H1 (cell line): ENCODE measurements at regions not wholly inside any gene's neighbourhood (a gene's known extent, or its start where the extent isn't known, plus 50 kb on each side); places are given as distances from the start of the nearest gene placed in this dataset.
A peak's percentile ranks its signal among the peaks of the same experiment; 100 is the strongest.

Experiments used
- CTCF ChIA-PET: fragments of 300-600 bp; sonication (Branson Sonifier 250); formaldehyde crosslinking; loops from one replicate; lab custom pipeline; 2021; ENCODE audit not compliant: partially characterized antibody; lab: Charles Lee
- POLR2A ChIA-PET: fragments of 300-600 bp; sonication (Branson Sonifier 250); formaldehyde crosslinking; loops from one replicate; lab custom pipeline; 2021; ENCODE audit warnings: inconsistent platforms; ENCODE audit not compliant: partially characterized antibody; lab: Charles Lee
- DNase-seq, 2 experiments: peaks; one replicate each; pipeline versions ENCODE4 v3.0.0 to v3.0.0-alpha.2; 2010 to 2022; ENCODE audit warnings: low spot score in 2 of 2, low read depth in 1 of 2, mixed read lengths in 1 of 2
- FAIRE-seq: peaks from 2 replicates; lab custom pipeline; 2011; peaks lifted over from hg19 to GRCh38; lab: Jason Lieb, UNC
- H2AFZ ChIP-seq: 2 replicates; pipeline ENCODE4 v1.8.1; 2012; ENCODE audit warnings: low read length, inconsistent platforms
- H2AK5ac ChIP-seq: 2 replicates; pipeline ENCODE4 v1.6.1; 2013; ENCODE audit warnings: low read depth, low read length
- H2BK120ac ChIP-seq: replicated peaks from 2 replicates; pipeline ENCODE3; 2013; ENCODE audit warnings: low read depth, low read length, inconsistent platforms
- H2BK12ac ChIP-seq: 2 replicates; pipeline ENCODE4 v1.6.1; 2013; ENCODE audit warnings: low read depth, low read length
- H2BK15ac ChIP-seq: 2 replicates; pipeline ENCODE4 v1.6.1; 2013; ENCODE audit warnings: low read length
- H2BK20ac ChIP-seq: 2 replicates; pipeline ENCODE4 v1.6.1; 2013; ENCODE audit warnings: low read length
- H2BK5ac ChIP-seq: 2 replicates; pipeline ENCODE4 v1.6.1; 2013; ENCODE audit warnings: low read depth, low read length
- H3K14ac ChIP-seq: 2 replicates; pipeline ENCODE4 v1.6.1; 2013; ENCODE audit warnings: inconsistent platforms; ENCODE audit not compliant: insufficient read length
- H3K18ac ChIP-seq: 2 replicates; pipeline ENCODE4 v1.6.1; 2013; ENCODE audit warnings: low read length; ENCODE audit errors: extremely low read depth
- H3K23ac ChIP-seq: 2 replicates; pipeline ENCODE4 v1.6.1; 2013; ENCODE audit warnings: inconsistent platforms; ENCODE audit not compliant: insufficient read length
- H3K23me2 ChIP-seq: 2 replicates; pipeline ENCODE4 v1.6.1; 2013; ENCODE audit warnings: low read depth, low read length
- H3K27ac ChIP-seq: 2 replicates; pipeline ENCODE4 v1.6.1; 2011; ENCODE audit warnings: low read depth, low read length, inconsistent platforms
- H3K27me3 ChIP-seq, 4 experiments: replicated peaks in 1 of 4; 1 replicate in 1 of 4; 2 replicates in 3 of 4; pipeline versions ENCODE4 v1.6.1 to v1.8.1; 2011 to 2013; ENCODE audit warnings: low read length in 3 of 4, mild to moderate bottlenecking in 3 of 4, inconsistent platforms in 2 of 4, mixed read lengths in 2 of 4, moderate library complexity in 1 of 4; ENCODE audit not compliant: control insufficient read depth in 3 of 4, insufficient read depth in 3 of 4; ENCODE audit errors: extremely low read depth in 1 of 4
- H3K36me3 ChIP-seq, 4 experiments: 2 replicates each; pipeline versions ENCODE4 v1.6.1 to v1.8.1; 2011 to 2013; ENCODE audit warnings: mild to moderate bottlenecking in 4 of 4, low read length in 3 of 4, moderate library complexity in 2 of 4, control low read depth in 1 of 4, inconsistent platforms in 1 of 4; ENCODE audit not compliant: insufficient read depth in 4 of 4, control insufficient read depth in 2 of 4
- H3K4ac ChIP-seq: replicated peaks from 2 replicates; pipeline ENCODE3; 2013; ENCODE audit warnings: low read length, low read depth, mixed read lengths, inconsistent platforms; ENCODE audit not compliant: insufficient read length
- H3K4me1 ChIP-seq, 4 experiments: replicated peaks in 1 of 4; 1 replicate in 1 of 4; 2 replicates in 3 of 4; pipeline versions ENCODE4 v1.6.1 to v1.8.1; 2011 to 2013; ENCODE audit warnings: low read length in 3 of 4, inconsistent platforms in 2 of 4, mixed read lengths in 1 of 4; ENCODE audit not compliant: insufficient read depth in 4 of 4, control insufficient read depth in 3 of 4
- H3K4me2 ChIP-seq, 2 experiments: 2 replicates each; pipeline versions ENCODE4 v1.6.1 to v1.8.1; 2011 to 2013; ENCODE audit warnings: low read depth in 2 of 2, low read length in 2 of 2, control low read depth in 1 of 2, inconsistent platforms in 1 of 2, mild to moderate bottlenecking in 1 of 2; ENCODE audit not compliant: insufficient read depth in 1 of 2
- H3K4me3 ChIP-seq, 4 experiments: fragments of 200-600, 300-600 bp in 1 of 4; sonication (generic), shearing (Covaris generic), sonication (Bioruptor Twin) in 1 of 4; 2 replicates each; pipeline versions ENCODE4 v1.5.1 to v1.8.1; 2011 to 2016; ENCODE audit warnings: low read length in 4 of 4, low read depth in 3 of 4, control low read depth in 2 of 4, inconsistent platforms in 2 of 4, mild to moderate bottlenecking in 2 of 4, mixed read lengths in 1 of 4, moderate library complexity in 1 of 4; ENCODE audit not compliant: insufficient read depth in 2 of 4; ENCODE audit errors: extremely low read depth in 1 of 4
- H3K56ac ChIP-seq: replicated peaks from 2 replicates; pipeline ENCODE3; 2013; ENCODE audit warnings: low read depth, mild to moderate bottlenecking, mixed read lengths, low read length, inconsistent platforms; ENCODE audit not compliant: insufficient read length
- H3K79me1 ChIP-seq: 2 replicates; pipeline ENCODE4 v1.6.1; 2013; ENCODE audit warnings: low read depth, low read length, control low read depth
- H3K79me2 ChIP-seq, 2 experiments: 2 replicates each; pipeline versions ENCODE4 v1.6.1 to v1.8.1; 2012 to 2013; ENCODE audit warnings: low read length in 2 of 2, mild to moderate bottlenecking in 2 of 2, inconsistent platforms in 1 of 2; ENCODE audit not compliant: insufficient read depth in 2 of 2, control insufficient read depth in 1 of 2
- H3K9ac ChIP-seq, 4 experiments: replicated peaks in 1 of 4; 1 replicate in 1 of 4; 2 replicates in 3 of 4; pipeline versions ENCODE4 v1.6.1 to v1.8.1; 2011 to 2013; ENCODE audit warnings: low read depth in 3 of 4, low read length in 3 of 4, control low read depth in 2 of 4, mild to moderate bottlenecking in 2 of 4, moderate library complexity in 2 of 4, inconsistent platforms in 1 of 4; ENCODE audit errors: extremely low read depth in 1 of 4
- H3K9me3 ChIP-seq, 2 experiments: 2 replicates each; pipeline versions ENCODE4 v1.6.1 to v1.8.1; 2012 to 2013; ENCODE audit warnings: mild to moderate bottlenecking in 2 of 2, moderate library complexity in 2 of 2, control low read depth in 1 of 2, inconsistent platforms in 1 of 2, low read depth in 1 of 2, low read length in 1 of 2, mixed read lengths in 1 of 2; ENCODE audit not compliant: insufficient read depth in 2 of 2
- H4K20me1 ChIP-seq, 2 experiments: replicated peaks in 1 of 2; 2 replicates each; pipeline versions ENCODE3 to v1.8.1; 2011 to 2013; ENCODE audit warnings: inconsistent platforms in 2 of 2, low read length in 2 of 2, mild to moderate bottlenecking in 1 of 2; ENCODE audit not compliant: insufficient read depth in 2 of 2, control insufficient read depth in 1 of 2
- H4K5ac ChIP-seq: 2 replicates; pipeline ENCODE4 v1.6.1; 2013; ENCODE audit warnings: low read length, low read depth, mixed read lengths, inconsistent platforms; ENCODE audit not compliant: insufficient read length
- H4K8ac ChIP-seq: 2 replicates; pipeline ENCODE4 v1.8.0; 2013; ENCODE audit warnings: mild to moderate bottlenecking, moderate library complexity, low read length, inconsistent platforms; ENCODE audit not compliant: insufficient read depth; ENCODE audit errors: extremely low read depth
- H4K91ac ChIP-seq: replicated peaks from 2 replicates; pipeline ENCODE3; 2013; ENCODE audit warnings: low read length, mixed read lengths, inconsistent platforms; ENCODE audit not compliant: insufficient read length
- BACH1 ChIP-seq: IDR thresholded peaks from 2 replicates; pipeline ENCODE4 v1.6.1; 2012; ENCODE audit warnings: low read length, improper control_type of control experiment
- CHD1 ChIP-seq: IDR thresholded peaks from 2 replicates; pipeline ENCODE4 v1.6.1; 2012; ENCODE audit warnings: low read depth, low read length, improper control_type of control experiment
- EGR1 ChIP-seq: IDR thresholded peaks from 2 replicates; pipeline ENCODE4 v1.6.1; 2011; ENCODE audit warnings: low read depth, low read length, borderline replicate concordance
- HDAC2 ChIP-seq, 2 experiments: fragments of 300-600 bp in 1 of 2; sonication (generic) in 1 of 2; IDR thresholded peaks; 2 replicates each; pipeline ENCODE4 v1.6.1; 2011 to 2012; ENCODE audit warnings: low read depth in 2 of 2, low read length in 2 of 2, mild to moderate bottlenecking in 2 of 2, moderate library complexity in 2 of 2, borderline replicate concordance in 1 of 2, inconsistent platforms in 1 of 2
- JUN ChIP-seq: IDR thresholded peaks from 2 replicates; pipeline ENCODE4 v1.6.1; 2011; ENCODE audit warnings: low read depth, mild to moderate bottlenecking, improper control_type of control experiment, low read length
- JUND ChIP-seq: IDR thresholded peaks from 2 replicates; pipeline ENCODE4 v1.6.1; 2011; ENCODE audit warnings: mild to moderate bottlenecking, improper control_type of control experiment, low read length
- KDM4A ChIP-seq: IDR thresholded peaks from one replicate; pipeline ENCODE4 v1.7.1; 2012; ENCODE audit warnings: low read depth, mild to moderate bottlenecking, moderate library complexity, low read length, inconsistent platforms; ENCODE audit not compliant: severe bottlenecking
- NANOG ChIP-seq: IDR thresholded peaks from 2 replicates; pipeline ENCODE4 v1.6.1; 2011; ENCODE audit warnings: low read length, low read depth, mild to moderate bottlenecking, inconsistent platforms; ENCODE audit not compliant: insufficient read depth, poor library complexity, severe bottlenecking
- NRF1 ChIP-seq: IDR thresholded peaks from 2 replicates; pipeline ENCODE4 v1.6.1; 2011; ENCODE audit warnings: mild to moderate bottlenecking, low read depth, low read length, improper control_type of control experiment
- RNF2 ChIP-seq: fragments of 200-900, 300-1000 bp; sonication (generic); IDR thresholded peaks from 2 replicates; pipeline ENCODE4 v1.7.1; 2016; ENCODE audit warnings: borderline replicate concordance, low read depth, mild to moderate bottlenecking, antibody characterized with exemption, low read length; ENCODE audit not compliant: poor library complexity, severe bottlenecking; ENCODE audit errors: missing control alignments
- SIX5 ChIP-seq: IDR thresholded peaks from 2 replicates; pipeline ENCODE4 v1.6.1; 2011; ENCODE audit warnings: mild to moderate bottlenecking, low read depth, low read length
- TBP ChIP-seq: IDR thresholded peaks from 2 replicates; pipeline ENCODE4 v1.6.1; 2011; ENCODE audit warnings: low read depth, low read length, improper control_type of control experiment
- YY1 ChIP-seq: IDR thresholded peaks from 2 replicates; pipeline ENCODE4 v1.6.1; 2011; ENCODE audit warnings: low read depth, mild to moderate bottlenecking, low read length
- WGBS, 2 experiments: shearing (Covaris generic) in 1 of 2; methylation state at CpG; one replicate each; pipeline versions ENCODE4 v1.1.6 to v1.1.7; 2013 to 2015; ENCODE audit warnings: low lambda C conversion rate in 2 of 2, mixed read lengths in 2 of 2, inconsistent platforms in 1 of 2, low coverage in 1 of 2, missing lambda C conversion rate in 1 of 2; ENCODE audit not compliant: insufficient replicate concordance in 2 of 2, insufficient coverage in 1 of 2, insufficient read length in 1 of 2; ENCODE audit errors: extremely low coverage in 1 of 2, missing lambda C conversion rate in 1 of 2; 5-methylcytosine and 5-hydroxymethylcytosine counted together
- TF ChIP-seq, protein P1 (sequence below): IDR thresholded peaks from 2 replicates; pipeline ENCODE4 v1.6.1; 2011; ENCODE audit warnings: low read depth, mild to moderate bottlenecking, low read length; ENCODE audit not compliant: insufficient read depth

DNA sequence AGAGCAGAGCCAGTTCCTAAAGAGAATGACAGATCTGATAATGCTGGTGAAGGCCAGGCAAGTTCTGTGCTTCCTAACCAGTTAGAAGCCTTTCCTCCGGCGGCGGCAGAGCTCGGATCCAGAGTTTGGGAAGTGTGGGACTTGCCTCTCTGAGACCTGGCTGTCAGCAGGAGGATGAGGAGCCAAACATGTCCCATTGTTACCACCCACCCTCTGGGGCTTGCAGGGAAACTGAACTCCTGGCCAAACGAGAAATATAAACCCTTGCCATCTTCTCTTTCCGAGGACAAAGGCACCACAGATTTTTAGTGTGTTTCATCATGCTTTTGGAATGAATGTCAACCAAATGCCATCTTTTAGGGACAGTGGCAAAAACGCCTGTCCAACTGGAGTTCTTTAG lies 80.2 kb upstream of the SMURF2 start:
- Histone ChIP-seq H3K4me1 (peaks cover 0 to 4% (median 0%) of the 10 kb centered on the region in 4 experiments; a peak in 1 of 7 replicates), H3K23me2 (no peaks in the 10 kb centered on the region), H3K27me3 (no peaks in the 10 kb centered on the region), H2BK20ac (no peak overlapping the region), H3K79me2 (no peaks in the 10 kb centered on the region), H3K9ac (no peak overlapping the region), H3K9me3 (no peaks in the 10 kb centered on the region), H3K4me2 (no peak overlapping the region), H3K23ac (no peak overlapping the region), H2AK5ac (no peak overlapping the region), H3K4ac (no peak overlapping the region), H2BK120ac (no peak overlapping the region), H2BK12ac (no peak overlapping the region), H2BK15ac (no peak overlapping the region), H2AFZ (0 out of 2 replicates have a peak overlapping the region, but pooled peaks have one; percentile 60), H3K27ac (no peak overlapping the region), H4K5ac (no peak overlapping the region), H4K91ac (no peak overlapping the region), H3K79me1 (no peaks in the 10 kb centered on the region), H2BK5ac (no peak overlapping the region), H3K36me3 (no peaks in the 10 kb centered on the region), H4K8ac (no peak overlapping the region), H3K14ac (no peak overlapping the region), H3K56ac (no peak overlapping the region), H3K4me3 (no peak overlapping the region), H4K20me1 (no peaks in the 10 kb centered on the region), H3K18ac (no peak overlapping the region)
- 85% methylated on average over 7 of the region's 7 CpGs; no CpG with 5 or more reads in 1 of the 2 experiments for WGBS, 2 experiments
- DNase-seq: no peak
- ChIA-PET POLR2A (interaction anchor here (1.3 kb wide), 1 partner anchor 243 kb away, joined by 3 read pairs; no protein-coding TSS in a partner anchor), CTCF (interaction anchor here (0.7 to 4.5 kb wide), 2 partner anchors 33 to 189 kb away, joined by 4 to 28 read pairs; no protein-coding TSS in a partner anchor)
- FAIRE-seq: no peak
- TF ChIP-seq TBP (no peak), HDAC2 (IDR thresholded peaks at IDR 0.05; ENCODE audit: borderline replicate concordance in 1 of 2, low read depth in 2 of 2, low read length in 2 of 2) (no peak), RNF2 (no peak), NRF1 (no peak), KDM4A (no peak), NANOG (no peak), EGR1 (no peak), JUN (no peak), YY1 (no peak), BACH1 (no peak), CHD1 (no peak), SIX5 (no peak), JUND (no peak)
- TF ChIP-seq, protein P1, sequence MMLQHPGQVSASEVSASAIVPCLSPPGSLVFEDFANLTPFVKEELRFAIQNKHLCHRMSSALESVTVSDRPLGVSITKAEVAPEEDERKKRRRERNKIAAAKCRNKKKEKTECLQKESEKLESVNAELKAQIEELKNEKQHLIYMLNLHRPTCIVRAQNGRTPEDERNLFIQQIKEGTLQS: no peak
